RWPE1 (cell line): ENCODE measurements at regions not wholly inside any gene's neighbourhood (a gene's known extent, or its start where the extent isn't known, plus 50 kb on each side); places are given as distances from the start of the nearest gene placed in this dataset.
A peak's percentile ranks its signal among the peaks of the same experiment; 100 is the strongest.

Experiments
- CTCF ChIA-PET: fragments of 350-600 bp; sonication (Branson Sonifier 250); formaldehyde crosslinking; extraction: SDS; loops from one replicate; lab custom pipeline; 2021; lab: Yijun Ruan, JAX
- POLR2A ChIA-PET: fragments of 400-600 bp; formaldehyde crosslinking; extraction: SDS; loops from one replicate; lab custom pipeline; 2020; ENCODE audit warnings: antibody characterized with exemption; ENCODE audit not compliant: low non-redundant PET; lab: Yijun Ruan, JAX
- DNase-seq: peaks from one replicate; pipeline ENCODE4 v3.0.0; 2012; ENCODE audit warnings: low spot score
- H3K27ac ChIP-seq: fragments of 450-650 bp; 2 replicates; pipeline ENCODE4 v1.5.1; 2017
- CTCF ChIP-seq: fragments of 450-650 bp; conservative IDR thresholded peaks from 2 replicates; pipeline ENCODE4 v1.5.1; 2017; ENCODE audit warnings: low read depth, mild to moderate bottlenecking

DNA sequence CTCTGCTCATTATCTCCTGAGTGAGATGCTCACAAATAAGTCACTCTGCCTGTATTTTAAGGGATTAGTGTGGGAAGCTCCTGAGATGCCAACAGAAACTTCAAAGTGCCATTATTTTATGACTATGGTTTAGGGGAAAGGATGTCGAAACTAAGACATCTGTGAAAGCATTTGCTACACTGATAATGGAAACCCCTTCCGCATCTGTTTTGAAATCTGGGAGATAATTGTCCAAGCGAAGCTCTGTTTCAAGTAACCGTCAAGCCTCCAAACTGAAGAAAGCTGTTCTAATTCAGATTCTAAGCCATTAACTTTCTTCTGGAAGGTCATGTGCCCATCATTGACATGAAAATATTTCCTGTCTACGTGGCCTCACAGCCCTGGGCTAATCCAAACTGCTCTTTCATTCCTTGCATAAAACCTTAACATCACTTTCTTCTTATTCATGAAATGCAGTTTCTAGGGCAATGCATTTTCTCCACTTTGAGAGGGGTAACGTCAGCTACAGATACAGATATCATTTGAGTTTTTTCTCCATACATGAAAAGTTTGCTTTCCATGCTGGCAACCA is 932.0 kb downstream of the C6orf118 start:
- CTCF ChIA-PET = no interaction called here
- TF ChIP-seq CTCF = no peak
- H3K27ac ChIP-seq = no peak overlapping the region
- POLR2A ChIA-PET = no interaction called here
- DNase-seq = no peak

DNA sequence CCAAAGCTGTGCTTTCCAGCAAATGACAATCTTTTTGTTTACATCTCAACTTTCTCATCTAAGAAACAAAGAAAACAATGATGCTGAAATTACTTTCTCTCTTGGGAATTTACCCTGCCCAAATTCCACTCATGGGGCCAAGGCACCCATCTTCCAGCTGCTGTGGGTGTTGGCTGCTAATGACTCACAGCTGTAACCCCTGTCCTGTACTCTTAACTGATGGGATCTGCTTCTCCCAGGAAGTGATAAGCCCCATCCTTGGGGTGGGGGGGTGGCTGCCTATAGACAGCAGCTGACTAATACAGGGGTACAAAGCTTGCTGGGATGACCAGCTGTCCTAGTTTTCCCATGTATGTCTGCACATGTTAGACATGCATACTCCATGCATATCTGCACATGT is 938.6 kb downstream of the C6orf118 start:
- ChIA-PET CTCF (no interaction called here), POLR2A (no interaction called here)

DNA sequence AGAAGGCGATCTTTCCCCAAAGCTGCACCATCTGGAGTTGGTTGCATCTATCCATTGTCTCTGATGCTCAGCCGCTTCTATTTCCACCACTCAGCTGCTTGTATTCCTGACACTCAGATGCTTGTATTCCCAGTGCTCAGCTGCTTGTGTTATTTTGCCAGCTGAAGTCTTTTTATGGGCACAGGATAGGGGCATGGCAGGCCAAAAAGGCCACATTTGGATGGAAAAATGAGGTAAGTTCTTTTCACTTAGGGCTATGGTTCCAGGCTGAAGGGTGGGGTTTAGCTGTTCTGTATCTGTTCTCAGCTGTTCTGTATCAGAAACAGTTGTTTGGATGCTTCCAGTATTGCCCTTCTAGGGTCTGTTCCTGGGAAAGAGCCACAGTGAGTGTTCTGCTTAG is 944.9 kb downstream of the QKI start:
- no peak overlapping the region for H3K27ac ChIP-seq
- POLR2A ChIA-PET = no interaction called here
- TF ChIP-seq CTCF = no peak
- DNase-seq = no peak
- CTCF ChIA-PET = no interaction called here

More for the DNA sequence above, 938.6 kb downstream of the C6orf118 start:
- TF ChIP-seq CTCF = no peak
- H3K27ac ChIP-seq = no peak overlapping the region
- DNase-seq = peak; percentile 1

DNA sequence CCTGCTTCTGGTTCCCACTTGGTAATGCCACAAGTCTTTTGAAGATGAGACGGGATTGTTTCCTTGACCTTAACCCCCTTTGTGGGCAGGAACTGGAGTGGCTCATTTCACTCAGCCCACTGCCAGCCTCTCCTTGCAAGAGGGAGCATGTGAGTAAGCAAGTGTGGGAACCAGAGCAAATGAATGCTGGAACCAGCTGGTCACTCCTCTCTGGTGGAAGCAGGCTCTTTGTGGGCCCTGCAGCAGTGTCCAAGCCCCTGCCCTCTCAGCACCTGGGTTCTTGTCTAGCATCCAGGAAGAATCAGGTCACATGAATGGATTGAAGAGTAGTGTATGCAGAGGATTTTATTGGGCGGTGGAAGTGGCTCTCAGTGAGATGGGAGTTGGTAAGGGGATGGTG is 944.5 kb downstream of the QKI start:
- POLR2A ChIA-PET = no interaction called here

GRCh38 chr6:164356814-164357213 is 942.3 kb downstream of the QKI start:
- no peak for DNase-seq
- ChIA-PET CTCF (no interaction called here), POLR2A (no interaction called here)
- no peak for TF ChIP-seq CTCF
- H3K27ac ChIP-seq = no peak overlapping the region

More for the DNA sequence above, 944.5 kb downstream of the QKI start:
- no peak for TF ChIP-seq CTCF
- no peak for DNase-seq
- no peak overlapping the region for H3K27ac ChIP-seq
- CTCF ChIA-PET = no interaction called here

GRCh38 chr6:164347455-164347854 is 932.9 kb downstream of the QKI start:
- no peak for DNase-seq
- TF ChIP-seq CTCF = no peak
- CTCF ChIA-PET = no interaction called here
- no peak overlapping the region for H3K27ac ChIP-seq
- POLR2A ChIA-PET = no interaction called here

DNA sequence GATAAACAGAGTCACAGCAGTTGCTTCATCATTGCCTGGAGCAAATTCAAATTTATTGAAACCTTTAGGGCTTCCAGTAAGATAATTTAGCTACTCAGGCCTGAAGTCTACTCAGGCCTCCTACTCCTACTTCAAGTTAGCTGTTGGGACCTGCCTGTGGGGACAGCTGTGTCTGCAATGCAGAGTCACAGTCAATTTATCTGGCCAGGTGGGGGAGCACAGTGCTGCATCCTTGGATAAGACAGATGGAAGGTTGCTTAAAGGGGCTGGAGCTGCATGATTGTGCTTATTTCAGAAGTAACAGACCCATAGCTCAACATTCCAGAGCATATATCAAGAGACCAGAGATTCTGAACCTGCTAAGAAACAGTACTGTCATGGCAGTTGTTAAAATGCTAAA is 932.1 kb downstream of the QKI start:
- no peak for DNase-seq
- H3K27ac ChIP-seq = no peak overlapping the region
- no peak for TF ChIP-seq CTCF
- ChIA-PET POLR2A (no interaction called here), CTCF (no interaction called here)
